ENCODE measurements at regions not wholly inside any gene's neighbourhood (a gene's known extent, or its start where the extent isn't known, plus 50 kb on each side); places are given as distances from the start of the nearest gene placed in this dataset.

GRCh38 chr21:27648560-27648959, 681.7 kb upstream of the ADAMTS5 start:
- no peak overlapping the region for H3K27ac ChIP-seq
- peak; percentile 5 to 12 for DNase-seq
- H3K9me3 ChIP-seq (replicated peaks): no peaks in the 10 kb centered on the region
- H3K4me1 ChIP-seq: peaks cover 3% of the 10 kb centered on the region; the same call in 1 of the 2 replicates
- H3K36me3 ChIP-seq: no peaks in the 10 kb centered on the region
- H3K27me3 ChIP-seq: no peaks in the 10 kb centered on the region
- no peak overlapping the region for H3K4me3 ChIP-seq

- no peak for DNase-seq
- H3K9me3 ChIP-seq (replicated peaks): no peaks in the 10 kb centered on the region
- H3K4me1 ChIP-seq: peaks cover 3% of the 10 kb centered on the region; the same call in 1 of the 2 replicates
- H3K27me3 ChIP-seq: no peaks in the 10 kb centered on the region
- no peak overlapping the region for H3K4me3 ChIP-seq
- no peak overlapping the region for H3K27ac ChIP-seq
- no peaks in the 10 kb centered on the region for H3K36me3 ChIP-seq
Measured at GRCh38 chr21:27647921-27648320, 681.0 kb upstream of the ADAMTS5 start.

- no peak for DNase-seq
- Histone ChIP-seq H3K27ac (no peak overlapping the region), H3K36me3 (no peaks in the 10 kb centered on the region)
Measured at GRCh38 chr21:27647401-27647800, 680.5 kb upstream of the ADAMTS5 start.

DNA sequence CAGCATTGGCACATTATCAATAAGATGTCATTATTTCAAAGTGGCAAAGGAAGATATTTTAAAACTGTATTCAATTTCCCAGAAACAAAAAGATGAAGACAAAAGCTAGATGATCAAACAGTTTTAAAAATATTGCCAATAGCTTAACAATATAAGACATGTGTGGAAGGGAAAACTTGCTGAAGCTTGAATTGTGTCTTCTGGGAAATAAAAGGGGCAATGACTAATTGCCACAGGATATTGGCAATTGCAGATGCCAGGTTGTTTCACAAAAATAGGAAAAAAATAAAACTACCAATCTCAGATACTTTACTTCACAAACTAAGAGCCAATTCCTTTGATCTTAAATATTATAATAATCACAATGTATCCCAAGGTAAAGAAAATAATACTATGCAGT, 679.8 kb upstream of the ADAMTS5 start:
- H3K4me1 ChIP-seq: peaks cover 3% of the 10 kb centered on the region; the same call in 1 of the 2 replicates
- H3K36me3 ChIP-seq: no peaks in the 10 kb centered on the region
- H3K27me3 ChIP-seq: no peaks in the 10 kb centered on the region
- DNase-seq: no peak
- H3K27ac ChIP-seq: no peak overlapping the region
- H3K9me3 ChIP-seq (replicated peaks): no peaks in the 10 kb centered on the region
- no peak overlapping the region for H3K4me3 ChIP-seq

More at GRCh38 chr21:27647401-27647800, 680.5 kb upstream of the ADAMTS5 start:
- Histone ChIP-seq H3K27me3 (no peaks in the 10 kb centered on the region), H3K4me3 (no peak overlapping the region), H3K4me1 (peaks cover 3% of the 10 kb centered on the region; the same call in 1 of the 2 replicates), H3K9me3 (replicated peaks) (no peaks in the 10 kb centered on the region)

- Histone ChIP-seq H3K36me3 (no peaks in the 10 kb centered on the region), H3K9me3 (replicated peaks) (no peaks in the 10 kb centered on the region), H3K27ac (no peak overlapping the region), H3K4me3 (no peak overlapping the region), H3K27me3 (no peaks in the 10 kb centered on the region), H3K4me1 (peaks cover 3% of the 10 kb centered on the region; the same call in 1 of the 2 replicates)
- no peak for DNase-seq
Measured at GRCh38 chr21:27646056-27646455, 679.2 kb upstream of the ADAMTS5 start.

DNA sequence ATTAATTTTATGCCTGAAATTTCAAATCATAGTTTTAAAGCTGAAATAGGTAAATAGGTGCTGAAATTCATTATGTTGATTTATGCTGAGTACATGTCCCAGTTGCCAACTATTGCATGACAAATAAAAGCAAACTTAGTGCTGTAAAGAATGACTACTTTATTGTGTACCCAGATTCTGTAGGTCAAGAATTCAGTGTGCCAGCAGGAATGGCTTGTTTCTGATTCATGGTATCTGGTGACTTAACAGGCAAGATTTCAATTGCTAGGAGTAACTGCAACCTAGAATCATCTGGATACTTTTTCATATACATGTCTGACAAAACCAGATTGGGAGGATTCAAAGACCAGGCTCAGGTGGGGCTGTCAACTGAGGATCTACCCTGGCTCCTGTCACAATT, 678.4 kb upstream of the ADAMTS5 start:
- no peak overlapping the region for H3K4me3 ChIP-seq
- no peaks in the 10 kb centered on the region for H3K9me3 ChIP-seq (replicated peaks)
- no peaks in the 10 kb centered on the region for H3K27me3 ChIP-seq
- H3K27ac ChIP-seq: no peak overlapping the region
- H3K36me3 ChIP-seq: no peaks in the 10 kb centered on the region
- DNase-seq: no peak
- peaks cover 3% of the 10 kb centered on the region; the same call in 1 of the 2 replicates for H3K4me1 ChIP-seq

DNA sequence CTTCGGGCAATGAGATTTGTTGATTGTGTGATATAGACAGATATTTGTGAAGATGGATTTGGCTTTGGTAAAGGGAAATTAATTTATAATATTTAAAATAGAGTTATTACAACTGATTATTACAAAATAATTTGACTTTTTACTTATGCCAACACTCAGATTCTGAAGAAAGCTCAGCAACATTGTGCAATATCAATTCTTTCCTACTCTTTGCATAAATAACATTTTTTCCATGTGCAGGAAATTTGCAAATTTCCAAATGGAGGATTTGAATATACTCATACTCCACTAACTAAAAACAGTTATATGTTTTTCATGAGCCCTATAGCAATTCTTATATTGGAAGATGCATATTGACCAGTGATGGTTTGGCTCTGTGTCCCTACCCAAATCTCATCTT, 676.4 kb upstream of the ADAMTS5 start:
- H3K36me3 ChIP-seq: no peaks in the 10 kb centered on the region
- H3K27ac ChIP-seq: no peak overlapping the region
- H3K4me1 ChIP-seq: no peaks in the 10 kb centered on the region
- no peaks in the 10 kb centered on the region for H3K9me3 ChIP-seq (replicated peaks)
- DNase-seq: no peak
- no peak overlapping the region for H3K4me3 ChIP-seq
- H3K27me3 ChIP-seq: no peaks in the 10 kb centered on the region

DNA sequence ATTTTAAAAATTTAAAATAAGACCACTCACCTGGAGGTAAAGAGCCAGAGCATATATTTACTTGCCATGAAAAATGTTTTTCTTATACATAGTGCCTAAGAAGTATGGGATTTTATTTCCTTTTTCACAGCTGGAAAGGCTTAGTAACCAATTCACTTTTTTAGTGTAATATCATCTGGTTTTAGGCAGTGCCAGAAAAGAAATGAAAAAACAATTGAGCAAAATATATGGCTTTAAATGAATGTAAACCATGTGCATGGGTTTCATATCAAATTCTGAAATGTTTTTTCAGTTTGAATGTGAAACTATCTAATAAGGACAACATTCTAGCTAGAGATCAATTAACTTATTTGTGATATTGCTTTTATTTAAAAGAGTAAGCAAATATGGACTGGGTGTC, 672.4 kb upstream of the ADAMTS5 start:
- Histone ChIP-seq H3K27me3 (no peaks in the 10 kb centered on the region), H3K9me3 (replicated peaks) (no peaks in the 10 kb centered on the region), H3K36me3 (no peaks in the 10 kb centered on the region), H3K27ac (no peak overlapping the region), H3K4me3 (no peak overlapping the region), H3K4me1 (peaks cover 11% of the 10 kb centered on the region)
- no peak for DNase-seq

DNA sequence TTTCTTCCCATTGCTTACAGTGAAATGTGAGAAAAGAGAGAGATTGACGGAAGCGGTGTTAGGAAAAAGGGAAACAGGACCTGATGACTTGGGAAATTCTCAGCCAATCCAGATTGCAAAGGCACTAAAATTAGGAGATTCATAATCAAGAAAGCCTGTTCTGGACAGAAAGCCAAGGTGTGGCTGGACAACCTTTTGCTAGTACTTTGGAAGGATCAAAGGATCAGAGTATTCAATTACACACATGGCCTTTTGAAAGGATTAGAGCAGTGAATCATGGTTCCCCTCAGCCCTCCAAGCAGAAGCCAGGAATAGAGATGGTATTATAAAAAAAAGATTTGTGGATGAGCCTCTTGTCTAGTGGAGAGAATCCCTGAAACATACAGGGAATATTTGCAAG, 669.8 kb upstream of the ADAMTS5 start:
- Histone ChIP-seq H3K4me3 (no peak overlapping the region), H3K9me3 (replicated peaks) (no peaks in the 10 kb centered on the region; the same call in 1 of the 2 replicates), H3K4me1 (peaks cover 11% of the 10 kb centered on the region), H3K27ac (no peak overlapping the region), H3K27me3 (no peaks in the 10 kb centered on the region), H3K36me3 (no peaks in the 10 kb centered on the region)
- DNase-seq: peak; percentile 3 to 33

- H3K36me3 ChIP-seq: no peaks in the 10 kb centered on the region
Measured at GRCh38 chr21:27633631-27634030, 666.7 kb upstream of the ADAMTS5 start.

GRCh38 chr21:27631471-27631870, 664.6 kb upstream of the ADAMTS5 start:
- no peak for DNase-seq

More at GRCh38 chr21:27633631-27634030, 666.7 kb upstream of the ADAMTS5 start:
- H3K27me3 ChIP-seq: no peaks in the 10 kb centered on the region
- H3K9me3 ChIP-seq (replicated peaks): no peaks in the 10 kb centered on the region; the same call in 1 of the 2 replicates
- DNase-seq: no peak
- H3K4me1 ChIP-seq: peaks cover 11% of the 10 kb centered on the region
- H3K4me3 ChIP-seq: no peak overlapping the region
- H3K27ac ChIP-seq: no peak overlapping the region

DNA sequence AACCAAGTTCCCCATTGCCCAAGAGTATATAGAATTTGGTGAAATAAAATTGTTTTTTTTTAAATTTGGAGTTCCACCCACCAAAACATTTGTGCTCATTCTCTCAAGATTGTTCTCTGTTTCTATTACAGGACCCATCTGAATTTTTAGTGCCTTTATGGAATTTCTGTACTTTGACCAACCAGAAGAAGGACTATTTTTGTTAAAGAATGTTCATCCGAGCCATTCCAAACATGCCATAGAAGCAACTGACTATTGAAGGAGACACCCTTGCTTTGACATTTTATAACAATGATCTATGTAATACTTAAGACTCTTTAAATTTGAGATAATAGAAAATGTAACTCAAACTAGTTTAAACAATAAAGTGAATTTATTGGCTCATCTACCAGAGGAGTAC, 655.7 kb upstream of the ADAMTS5 start:
- H3K4me3 ChIP-seq: no peak overlapping the region
- no peaks in the 10 kb centered on the region for H3K4me1 ChIP-seq
- no peak for DNase-seq
- H3K27me3 ChIP-seq: no peaks in the 10 kb centered on the region
- no peaks in the 10 kb centered on the region for H3K36me3 ChIP-seq
- peaks cover 8% of the 10 kb centered on the region for H3K9me3 ChIP-seq (replicated peaks)
- no peak overlapping the region for H3K27ac ChIP-seq

More at GRCh38 chr21:27631471-27631870, 664.6 kb upstream of the ADAMTS5 start:
- peaks cover under 1% of the 10 kb centered on the region for H3K9me3 ChIP-seq (replicated peaks)
- no peaks in the 10 kb centered on the region for H3K36me3 ChIP-seq
- H3K27ac ChIP-seq: no peak overlapping the region
- H3K4me1 ChIP-seq: peaks cover 3% of the 10 kb centered on the region
- no peak overlapping the region for H3K4me3 ChIP-seq
- no peaks in the 10 kb centered on the region for H3K27me3 ChIP-seq

- no peaks in the 10 kb centered on the region for H3K36me3 ChIP-seq
- no peak overlapping the region for H3K4me3 ChIP-seq
- H3K27me3 ChIP-seq: no peaks in the 10 kb centered on the region
- no peak for DNase-seq
- no peak overlapping the region for H3K27ac ChIP-seq
- no peaks in the 10 kb centered on the region for H3K4me1 ChIP-seq
- peaks cover 2% of the 10 kb centered on the region; the same call in 1 of the 2 replicates for H3K9me3 ChIP-seq (replicated peaks)
Measured at GRCh38 chr21:27614231-27614630, 647.3 kb upstream of the ADAMTS5 start.

GRCh38 chr21:27606422-27606821, 639.5 kb upstream of the ADAMTS5 start:
- Histone ChIP-seq H3K27ac (no peak overlapping the region), H3K27me3 (no peaks in the 10 kb centered on the region), H3K36me3 (no peaks in the 10 kb centered on the region), H3K9me3 (replicated peaks) (no peaks in the 10 kb centered on the region), H3K4me3 (no peak overlapping the region), H3K4me1 (no peaks in the 10 kb centered on the region)
- no peak for DNase-seq

- Histone ChIP-seq H3K4me3 (no peak overlapping the region), H3K9me3 (replicated peaks) (no peaks in the 10 kb centered on the region; the same call in 1 of the 2 replicates), H3K4me1 (peaks cover 2% of the 10 kb centered on the region; the same call in 1 of the 2 replicates), H3K27ac (no peak overlapping the region), H3K27me3 (no peaks in the 10 kb centered on the region), H3K36me3 (no peaks in the 10 kb centered on the region)
- no peak for DNase-seq
Measured at GRCh38 chr21:27596196-27596595, 629.3 kb upstream of the ADAMTS5 start.

DNA sequence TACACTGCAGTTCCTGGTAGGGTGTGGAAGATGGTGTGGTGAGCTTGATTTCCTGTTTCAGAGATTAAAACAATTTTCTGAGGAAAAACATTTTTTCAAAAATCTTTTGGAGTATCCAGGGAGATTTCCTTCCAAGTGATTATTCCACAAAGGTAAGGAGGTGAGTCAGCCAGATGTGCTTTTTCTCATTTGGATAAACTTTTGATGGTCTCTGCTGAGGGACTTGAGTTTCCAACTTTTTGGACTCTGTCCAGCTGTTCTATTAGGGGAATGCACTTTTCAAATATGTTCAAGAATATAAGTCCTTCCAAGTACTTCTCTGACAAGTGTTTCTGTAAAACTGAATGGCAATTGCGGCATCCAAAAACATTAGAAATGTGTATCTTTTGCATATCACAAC, 628.8 kb upstream of the ADAMTS5 start:
- Histone ChIP-seq H3K4me1 (peaks cover 2% of the 10 kb centered on the region; the same call in 1 of the 2 replicates), H3K27ac (no peak overlapping the region), H3K36me3 (no peaks in the 10 kb centered on the region), H3K9me3 (replicated peaks) (no peaks in the 10 kb centered on the region; the same call in 1 of the 2 replicates), H3K27me3 (no peaks in the 10 kb centered on the region), H3K4me3 (no peak overlapping the region)
- no peak for DNase-seq
